GM18520 (cell line): ENCODE measurements at regions not wholly inside any gene's neighbourhood (a gene's known extent, or its start where the extent isn't known, plus 50 kb on each side); places are given as distances from the start of the nearest gene placed in this dataset.

Experiments
- ATAC-seq: cut with Tn5 transposase; IDR thresholded peaks from one replicate; pipeline ENCODE4 v1.9.1; 2021; ENCODE audit not compliant: unreplicated experiment

- ATAC-seq = no peak
These were observed 197.5 kb upstream of the FOXA2 start for GRCh38 chr20:22781869-22782268.

- no peak for ATAC-seq
These were observed 205.3 kb upstream of the FOXA2 start for GRCh38 chr20:22789676-22790075.

GRCh38 chr20:22791396-22791795, 207.0 kb upstream of the FOXA2 start:
- no peak for ATAC-seq

- no peak for ATAC-seq
These were observed 207.6 kb upstream of the FOXA2 start for GRCh38 chr20:22791877-22792525.

- no peak for ATAC-seq
These were observed 209.8 kb upstream of the FOXA2 start for GRCh38 chr20:22794200-22794599.

- ATAC-seq = no peak
These were observed 211.1 kb upstream of the FOXA2 start for GRCh38 chr20:22795433-22795832.

- ATAC-seq = no peak
These were observed 211.5 kb upstream of the FOXA2 start for GRCh38 chr20:22795871-22796270.

- ATAC-seq = no peak
These were observed 212.2 kb upstream of the FOXA2 start for GRCh38 chr20:22796469-22797077.

- no peak for ATAC-seq
These were observed 212.7 kb upstream of the FOXA2 start for GRCh38 chr20:22797103-22797502.

- no peak for ATAC-seq
These were observed 215.3 kb upstream of the FOXA2 start for GRCh38 chr20:22799687-22800086.

GRCh38 chr20:22800129-22800528, 215.8 kb upstream of the FOXA2 start:
- ATAC-seq = no peak

GRCh38 chr20:22801528-22801927, 217.2 kb upstream of the FOXA2 start:
- no peak for ATAC-seq

- ATAC-seq = no peak
These were observed 217.9 kb upstream of the FOXA2 start for GRCh38 chr20:22802296-22802695.

GRCh38 chr20:22805219-22805618, 220.8 kb upstream of the FOXA2 start:
- no peak for ATAC-seq

GRCh38 chr20:22805996-22806395, 221.6 kb upstream of the FOXA2 start:
- ATAC-seq = no peak

- no peak for ATAC-seq
These were observed 222.7 kb upstream of the FOXA2 start for GRCh38 chr20:22807045-22807444.

GRCh38 chr20:22807646-22808244, 223.4 kb upstream of the FOXA2 start:
- ATAC-seq = no peak

- no peak for ATAC-seq
These were observed 224.3 kb upstream of the FOXA2 start for GRCh38 chr20:22808628-22809027.

- no peak for ATAC-seq
These were observed 225.1 kb upstream of the SSTR4 start for GRCh38 chr20:22810030-22810429.

- ATAC-seq = no peak
These were observed 224.2 kb upstream of the SSTR4 start for GRCh38 chr20:22810626-22811569.

GRCh38 chr20:22814471-22815205, 220.5 kb upstream of the SSTR4 start:
- no peak for ATAC-seq
